Cardiac fibroblast (primary cell): ENCODE measurements at regions not wholly inside any gene's neighbourhood (a gene's known extent, or its start where the extent isn't known, plus 50 kb on each side); places are given as distances from the start of the nearest gene placed in this dataset.
"Not testable (repeated sequence)": the region's sequence is repeated elsewhere in the genome, so short reads cannot be mapped to it uniquely, and the experiment has no call there.

Experiments used
- DNase-seq, 2 donors: peaks; one replicate each; pipeline versions ENCODE4 v3.0.0 to v3.0.0-alpha.2; 2010; ENCODE audit warnings: low read depth in 2 of 2
- H3K4me3 ChIP-seq, 2 donors: replicated peaks in 1 of 2; 1 replicate in 1 of 2; 2 replicates in 1 of 2; pipeline ENCODE4 v1.5.1; 2011; ENCODE audit warnings: low read depth in 2 of 2, low read length in 2 of 2, mild to moderate bottlenecking in 2 of 2, moderate library complexity in 1 of 2
- CTCF ChIP-seq: IDR thresholded peaks from one replicate; pipeline ENCODE4 v1.5.1; 2011; ENCODE audit warnings: low read depth, mild to moderate bottlenecking, low read length, inconsistent platforms

DNA sequence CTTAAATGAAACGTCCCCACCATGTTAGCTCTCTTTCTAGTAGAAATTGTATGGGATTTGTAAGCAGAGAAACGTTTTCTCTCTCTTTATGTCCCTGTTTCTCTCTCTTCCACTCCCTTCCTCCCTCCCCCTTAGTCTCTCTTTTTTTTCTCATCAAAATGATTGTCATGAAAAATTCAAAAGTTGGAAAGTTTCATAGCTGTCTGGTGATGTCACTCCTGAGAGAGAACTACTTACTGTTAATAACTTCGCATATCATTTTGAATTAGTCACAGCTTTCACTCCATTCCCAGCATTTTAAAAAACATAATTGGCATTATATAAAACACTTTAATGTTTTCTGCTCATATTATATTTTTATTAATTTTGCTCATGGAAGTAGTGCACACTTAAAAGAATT is 331.1 kb downstream of the C3orf38 start:
- TF ChIP-seq CTCF: no peak
- peak in 1 of 2 donors; percentile 32 for DNase-seq
- H3K4me3 ChIP-seq: no peak overlapping the region

DNA sequence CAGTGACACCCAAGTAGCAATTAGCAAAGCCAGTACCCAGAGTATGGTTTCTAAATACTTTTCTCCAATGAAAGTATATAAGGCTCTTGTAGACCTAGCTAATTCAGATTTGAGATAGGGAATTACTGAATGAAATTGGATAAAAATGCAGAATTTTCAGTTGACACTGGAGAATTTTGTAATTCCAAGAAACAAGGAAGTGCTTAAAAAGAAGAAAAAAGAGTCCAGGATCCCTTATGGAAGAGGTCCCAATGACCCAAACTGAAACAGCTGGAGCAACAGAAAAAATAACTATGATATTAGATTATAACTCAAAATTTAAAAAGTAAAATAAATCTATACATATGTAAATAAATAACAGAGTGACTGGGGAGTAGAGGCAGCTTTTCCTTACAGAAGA is 335.2 kb downstream of the C3orf38 start:
- no peak for DNase-seq
- no peak for TF ChIP-seq CTCF
- no peak overlapping the region for H3K4me3 ChIP-seq

- DNase-seq, H3K4me3 ChIP-seq: not testable (repeated sequence)
These were observed 359.1 kb downstream of the C3orf38 start for GRCh38 chr3:88508818-88509217.

DNA sequence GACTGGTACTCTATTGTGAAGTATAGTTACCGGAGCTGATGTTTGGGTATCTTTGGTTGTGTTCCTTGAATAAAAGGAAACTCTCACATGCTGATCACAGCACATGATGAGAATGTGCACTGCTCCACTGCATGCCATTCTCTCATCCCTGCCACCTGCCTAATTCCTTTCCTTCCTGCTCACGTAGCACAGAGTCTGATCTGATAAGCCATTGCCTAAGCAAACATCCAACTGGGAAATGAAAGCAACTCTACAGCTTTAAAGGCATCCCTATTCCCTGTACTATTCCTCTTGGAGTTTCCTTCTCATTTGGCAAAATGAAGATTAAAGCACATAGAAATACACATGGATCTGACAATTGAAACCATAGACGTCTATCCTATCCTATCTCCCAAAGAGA is 359.8 kb downstream of the C3orf38 start:
- no peak for DNase-seq

GRCh38 chr3:88528494-88528893 is 378.7 kb downstream of the C3orf38 start:
- no peak for DNase-seq
- TF ChIP-seq CTCF: no peak
- H3K4me3 ChIP-seq: no peak overlapping the region

More for the DNA sequence above, 359.8 kb downstream of the C3orf38 start:
- TF ChIP-seq CTCF: no peak
- no peak overlapping the region for H3K4me3 ChIP-seq

- TF ChIP-seq CTCF: no peak
- DNase-seq: no peak
- H3K4me3 ChIP-seq: no peak overlapping the region
These were observed 384.8 kb downstream of the C3orf38 start for GRCh38 chr3:88534534-88534933.

- DNase-seq: no peak
- H3K4me3 ChIP-seq: no peak overlapping the region
- TF ChIP-seq CTCF: no peak
These were observed 385.8 kb downstream of the C3orf38 start for GRCh38 chr3:88535563-88535962.
